HEK293T (cell line): ENCODE measurements at regions not wholly inside any gene's neighbourhood (a gene's known extent, or its start where the extent isn't known, plus 50 kb on each side); places are given as distances from the start of the nearest gene placed in this dataset.

ENCODE experiments used
- CTCF ChIA-PET: fragments of 350-600 bp; formaldehyde crosslinking; extraction: SDS; loops from one replicate; lab custom pipeline; 2021; ENCODE audit warnings: antibody characterized with exemption, inconsistent platforms; lab: Yijun Ruan, JAX
- POLR2A ChIA-PET: fragments of 350-600 bp; formaldehyde crosslinking; extraction: SDS; loops from one replicate; lab custom pipeline; 2020; ENCODE audit warnings: antibody characterized with exemption, inconsistent platforms; lab: Yijun Ruan, JAX
- DNase-seq: peaks from one replicate; pipeline ENCODE4 v3.0.0; 2012; ENCODE audit warnings: mixed read lengths; ENCODE audit errors: extremely low spot score
- ARNT ChIP-seq: fragments of 450-650 bp; IDR thresholded peaks from 2 replicates; pipeline ENCODE4 v1.6.1; 2017; ENCODE audit warnings: mild to moderate bottlenecking
- BHLHE40 ChIP-seq: fragments of 450-650 bp; IDR thresholded peaks from 2 replicates; pipeline ENCODE4 v1.6.1; 2016; ENCODE audit warnings: mild to moderate bottlenecking, moderate library complexity, borderline replicate concordance
- CTBP1 ChIP-seq: fragments of 450-650 bp; IDR thresholded peaks from 2 replicates; pipeline ENCODE4 v1.6.1; 2016; ENCODE audit warnings: borderline replicate concordance
- ELF4 ChIP-seq: fragments of 450-650 bp; IDR thresholded peaks from 2 replicates; pipeline ENCODE4 v1.6.1; 2017; ENCODE audit warnings: antibody characterized with exemption
- FOXA1 ChIP-seq: fragments of 450-650 bp; IDR thresholded peaks from 2 replicates; pipeline ENCODE4 v1.6.1; 2016; ENCODE audit warnings: mild to moderate bottlenecking
- FOXK2 ChIP-seq: fragments of 450-650 bp; IDR thresholded peaks from 2 replicates; pipeline ENCODE4 v1.6.1; 2016; ENCODE audit warnings: mild to moderate bottlenecking
- FOXM1 ChIP-seq: fragments of 450-650 bp; IDR thresholded peaks from 2 replicates; pipeline ENCODE4 v1.6.1; 2017; ENCODE audit warnings: mild to moderate bottlenecking, borderline replicate concordance
- HDGF ChIP-seq: fragments of 450-650 bp; IDR thresholded peaks from 2 replicates; pipeline ENCODE4 v1.6.1; 2017; ENCODE audit warnings: antibody characterized with exemption, borderline replicate concordance
- L3MBTL2 ChIP-seq: fragments of 450-650 bp; conservative IDR thresholded peaks from 2 replicates; pipeline ENCODE4 v1.6.1; 2016; ENCODE audit warnings: mild to moderate bottlenecking
- LEF1 ChIP-seq: fragments of 450-650 bp; IDR thresholded peaks from 2 replicates; pipeline ENCODE4 v1.6.1; 2017; ENCODE audit warnings: mild to moderate bottlenecking, borderline replicate concordance
- NFRKB ChIP-seq: fragments of 450-650 bp; IDR thresholded peaks from 2 replicates; pipeline ENCODE4 v1.6.1; 2016; ENCODE audit warnings: mild to moderate bottlenecking, moderate library complexity
- SP1 ChIP-seq: fragments of 450-650 bp; IDR thresholded peaks from 2 replicates; pipeline ENCODE4 v1.6.1; 2017
- SUZ12 ChIP-seq: fragments of 450-650 bp; IDR thresholded peaks from 2 replicates; pipeline ENCODE4 v1.6.1; 2016; ENCODE audit warnings: mild to moderate bottlenecking
- TARDBP ChIP-seq: fragments of 450-650 bp; IDR thresholded peaks from 2 replicates; pipeline ENCODE4 v1.6.1; 2016
- ZNF384 ChIP-seq: fragments of 450-650 bp; IDR thresholded peaks from 2 replicates; pipeline ENCODE4 v1.6.1; 2016
- TF ChIP-seq, protein P1 (sequence below): fragments of 450-650 bp; IDR thresholded peaks from 2 replicates; pipeline ENCODE4 v1.6.1; 2016

DNA sequence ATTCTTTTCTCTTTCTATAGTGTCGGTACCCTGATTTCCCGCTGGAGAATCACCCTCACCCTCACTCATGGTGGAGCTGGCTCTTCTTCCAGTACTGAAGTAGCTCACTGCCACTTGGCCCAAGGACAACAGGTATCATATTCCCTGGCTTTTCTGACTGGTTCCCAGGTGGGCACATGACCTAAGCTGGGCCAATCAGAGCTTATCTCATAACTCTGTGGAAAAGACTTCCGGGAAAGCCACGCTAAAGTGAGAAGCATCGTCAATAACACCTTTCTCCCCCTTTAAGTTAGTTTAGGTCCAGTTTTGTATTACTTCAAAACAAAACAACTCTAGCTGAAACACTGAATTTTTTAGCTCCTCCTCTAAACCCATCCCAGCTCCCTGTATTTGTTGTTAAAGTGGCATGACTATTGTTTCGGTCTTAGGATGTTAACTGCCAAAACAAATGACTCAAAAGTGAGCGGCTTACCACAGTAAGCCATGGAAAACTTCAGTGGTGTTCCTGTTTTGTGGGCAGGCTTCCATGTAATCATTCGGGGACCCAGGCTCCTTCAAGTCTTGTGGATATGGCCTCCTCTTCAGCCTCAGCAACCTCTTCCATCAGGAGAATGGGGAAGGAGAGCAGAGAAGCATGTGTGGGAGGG, 137.4 kb upstream of the DLX2 start:
- TF ChIP-seq LEF1 (no peak), L3MBTL2 (no peak), FOXM1 (no peak), FOXA1 (no peak), BHLHE40 (no peak), FOXK2 (no peak), ARNT (no peak), ELF4 (no peak), CTBP1 (no peak), TARDBP (no peak), ZNF384 (no peak), SP1 (no peak), HDGF (no peak), SUZ12 (no peak), NFRKB (no peak)
- TF ChIP-seq, protein P1, sequence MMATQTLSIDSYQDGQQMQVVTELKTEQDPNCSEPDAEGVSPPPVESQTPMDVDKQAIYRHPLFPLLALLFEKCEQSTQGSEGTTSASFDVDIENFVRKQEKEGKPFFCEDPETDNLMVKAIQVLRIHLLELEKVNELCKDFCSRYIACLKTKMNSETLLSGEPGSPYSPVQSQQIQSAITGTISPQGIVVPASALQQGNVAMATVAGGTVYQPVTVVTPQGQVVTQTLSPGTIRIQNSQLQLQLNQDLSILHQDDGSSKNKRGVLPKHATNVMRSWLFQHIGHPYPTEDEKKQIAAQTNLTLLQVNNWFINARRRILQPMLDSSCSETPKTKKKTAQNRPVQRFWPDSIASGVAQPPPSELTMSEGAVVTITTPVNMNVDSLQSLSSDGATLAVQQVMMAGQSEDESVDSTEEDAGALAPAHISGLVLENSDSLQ = no peak
- POLR2A ChIA-PET = no interaction called here
- CTCF ChIA-PET = no interaction called here
- DNase-seq = no peak

DNA sequence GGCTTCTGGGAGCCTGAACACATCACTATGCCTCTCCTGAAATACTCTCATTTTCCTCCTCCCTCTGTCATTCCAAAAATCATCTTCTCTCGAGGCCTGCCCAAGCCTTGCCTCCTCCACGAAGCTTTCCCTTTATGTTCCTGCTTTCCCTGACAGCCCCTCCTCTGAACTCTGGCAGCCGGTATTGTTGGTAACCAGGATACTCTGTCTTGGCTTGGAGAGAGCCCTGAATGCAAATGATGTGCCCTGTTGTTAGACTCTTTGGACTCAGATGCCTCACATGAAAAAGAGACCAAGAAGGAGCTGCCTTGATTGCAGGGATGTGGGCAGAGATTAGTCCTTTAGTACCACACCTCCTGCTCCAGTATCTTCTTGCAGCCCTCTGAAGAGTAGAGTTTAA, 138.5 kb upstream of the DLX2 start:
- POLR2A ChIA-PET = no interaction called here

DNA sequence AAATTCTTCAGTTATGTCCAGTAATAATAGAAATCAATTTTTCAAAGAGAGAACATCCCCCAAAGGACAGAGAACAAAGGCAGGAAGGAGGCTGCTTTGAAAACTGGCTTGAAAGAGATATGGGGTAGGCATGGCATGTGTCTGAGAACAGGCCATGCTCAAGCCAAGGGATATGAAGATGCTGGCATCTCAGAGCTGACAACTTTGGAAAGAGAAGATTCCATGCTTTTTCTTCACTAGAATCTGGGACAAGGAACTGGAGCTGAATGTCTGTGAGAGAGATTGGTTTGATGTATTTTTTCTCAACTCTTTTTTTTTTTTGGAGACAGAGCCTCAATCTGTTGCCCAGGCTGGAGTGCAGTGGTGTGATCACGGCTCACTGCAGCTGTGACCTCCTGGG, 139.8 kb upstream of the DLX2 start:
- POLR2A ChIA-PET = no interaction called here
- no peak for TF ChIP-seq SUZ12
- TF ChIP-seq FOXA1 = no peak
- no peak for TF ChIP-seq LEF1
- TF ChIP-seq ZNF384 = no peak
- no peak for TF ChIP-seq HDGF
- TF ChIP-seq, protein P1 = no peak
- TF ChIP-seq ELF4 = no peak
- TF ChIP-seq CTBP1 = no peak
- no peak for TF ChIP-seq NFRKB
- TF ChIP-seq ARNT = no peak
- TF ChIP-seq FOXK2 = no peak
- no peak for TF ChIP-seq BHLHE40
- TF ChIP-seq L3MBTL2 = no peak
- no peak for TF ChIP-seq FOXM1
- no peak for TF ChIP-seq TARDBP
- DNase-seq = no peak
- CTCF ChIA-PET = no interaction called here

More for the DNA sequence above, 138.5 kb upstream of the DLX2 start:
- no peak for TF ChIP-seq HDGF
- TF ChIP-seq FOXM1 = no peak
- no peak for TF ChIP-seq SUZ12
- no peak for TF ChIP-seq ARNT
- TF ChIP-seq FOXK2 = no peak
- CTCF ChIA-PET = no interaction called here
- no peak for DNase-seq

DNA sequence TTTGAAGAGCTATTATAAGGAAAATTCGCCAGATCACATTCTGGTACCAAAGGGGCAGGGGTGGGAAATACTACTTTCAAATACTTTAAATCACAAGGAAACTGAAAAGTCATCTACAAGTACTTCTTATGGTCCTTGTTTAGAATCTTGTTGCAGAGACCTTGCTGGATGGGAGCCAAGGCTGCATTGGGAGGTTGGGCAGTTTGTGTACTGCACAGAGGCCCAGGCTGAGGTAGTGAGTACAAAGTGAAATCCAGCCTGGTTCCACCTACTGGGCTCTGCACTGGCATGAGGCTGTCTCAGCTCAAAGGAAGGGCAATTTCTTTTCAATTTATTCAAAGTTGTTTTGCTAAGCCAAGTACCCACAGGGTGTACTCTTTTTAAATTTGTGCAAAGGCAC, 140.3 kb upstream of the DLX2 start:
- CTCF ChIA-PET = no interaction called here
- TF ChIP-seq NFRKB (no peak), SUZ12 (no peak), SP1 (no peak), BHLHE40 (no peak), FOXK2 (no peak), LEF1 (no peak)
- TF ChIP-seq, protein P1 = no peak
- POLR2A ChIA-PET = no interaction called here
- DNase-seq = no peak

DNA sequence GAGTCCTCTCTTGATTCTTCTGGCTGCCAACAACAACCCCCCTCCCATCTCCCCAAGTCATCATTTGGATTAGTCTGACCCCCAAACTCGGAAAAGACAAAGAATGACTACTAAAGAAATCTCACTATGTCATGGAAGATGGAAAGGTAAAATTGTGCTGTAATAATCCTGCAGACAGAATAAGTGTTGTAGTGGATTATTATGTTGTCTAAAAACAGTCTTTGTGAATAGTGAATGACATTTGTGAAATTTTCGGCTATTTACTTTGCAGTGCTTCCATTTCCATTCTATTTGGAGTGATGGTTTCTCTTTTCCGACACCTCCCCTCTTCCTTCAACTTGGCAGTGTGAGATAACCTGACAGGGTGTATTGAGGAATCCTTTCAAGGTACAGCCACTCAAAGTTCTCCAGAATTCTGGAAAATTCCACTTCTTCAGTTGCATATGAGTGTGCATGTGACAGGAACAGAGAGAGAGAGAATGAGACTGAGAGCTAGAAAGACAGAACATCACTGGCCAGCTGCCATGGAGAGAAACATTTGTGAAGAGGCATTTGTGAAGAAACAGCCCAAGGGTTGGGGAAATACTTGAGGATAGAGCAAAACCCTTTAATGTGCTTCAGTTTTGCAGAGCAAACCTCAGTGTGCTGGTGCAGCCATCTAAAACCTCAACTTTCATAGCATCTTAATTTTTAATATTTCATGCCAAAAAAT, 141.9 kb upstream of the DLX2 start:
- POLR2A ChIA-PET = no interaction called here

More for the DNA sequence above, 141.9 kb upstream of the DLX2 start:
- CTCF ChIA-PET = interaction anchor here (1.1 kb wide), 1 partner anchor 217 kb away, joined by 3 read pairs; no protein-coding TSS in a partner anchor
- no peak for DNase-seq
- TF ChIP-seq ELF4 (no peak), FOXA1 (no peak), LEF1 (no peak), TARDBP (no peak), FOXK2 (no peak), CTBP1 (no peak), L3MBTL2 (no peak), SUZ12 (no peak), NFRKB (no peak), FOXM1 (no peak), SP1 (no peak), BHLHE40 (no peak), ZNF384 (no peak), HDGF (no peak), ARNT (no peak)
- TF ChIP-seq, protein P1 = no peak
